SK-N-MC (cell line): ENCODE measurements at regions not wholly inside any gene's neighbourhood (a gene's known extent, or its start where the extent isn't known, plus 50 kb on each side); places are given as distances from the start of the nearest gene placed in this dataset.

Experiments used
- EZH2 ChIP-seq: fragments of 200-600 bp; sonication (generic); IDR thresholded peaks from one replicate; pipeline ENCODE4 v1.6.1; 2017; ENCODE audit warnings: antibody characterized with exemption
- FOXP2 ChIP-seq: optimal IDR thresholded peaks from 2 replicates; pipeline ENCODE3; 2011; ENCODE audit warnings: mild to moderate bottlenecking, moderate library complexity; ENCODE audit not compliant: insufficient read depth; ENCODE audit errors: extremely low read length, control extremely low read depth
- POLR2AphosphoS5 ChIP-seq: IDR thresholded peaks from 2 replicates; pipeline ENCODE4 v1.6.1; 2012; ENCODE audit warnings: mild to moderate bottlenecking, low read depth, low read length, borderline replicate concordance

- no peak for TF ChIP-seq EZH2
- no peak for TF ChIP-seq POLR2AphosphoS5
- TF ChIP-seq FOXP2: no peak
Measured at GRCh38 chr10:2670864-2671263, 396.5 kb upstream of the PFKP start.
